ENCODE measurements at regions not wholly inside any gene's neighbourhood (a gene's known extent, or its start where the extent isn't known, plus 50 kb on each side); places are given as distances from the start of the nearest gene placed in this dataset.
"Not testable (repeated sequence)": the region's sequence is repeated elsewhere in the genome, so short reads cannot be mapped to it uniquely, and the experiment has no call there.

DNA sequence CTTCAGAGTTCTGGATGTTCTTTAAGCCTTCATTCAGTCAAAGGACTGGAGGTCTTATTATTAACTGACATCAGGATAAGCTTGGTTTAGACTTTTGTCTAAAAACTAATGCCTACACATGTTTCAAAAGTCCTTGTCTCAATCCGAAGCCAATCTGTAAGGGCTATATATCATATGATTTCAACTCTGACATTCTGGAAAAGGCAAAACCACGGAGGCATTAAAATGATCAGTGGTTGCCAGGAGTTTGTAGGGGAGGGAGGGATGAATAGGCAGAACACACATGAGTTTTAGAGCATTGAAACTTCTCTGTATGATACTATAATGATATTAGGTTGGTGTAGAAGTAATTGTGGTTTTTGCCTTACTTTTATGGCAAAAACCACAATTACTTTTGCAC lies 1285.8 kb upstream of the CITED2 start:
- no peaks in the 10 kb centered on the region for H3K9me3 Mint-ChIP-seq
- H3K27ac Mint-ChIP-seq, result no peak overlapping the region
- H3K4me1 Mint-ChIP-seq, result no peaks in the 10 kb centered on the region
- TF ChIP-seq CTCF (IDR thresholded peaks at IDR 0.05; ENCODE audit: unreplicated experiment in 3 of 3), result no peak
- H3K27me3 Mint-ChIP-seq (ENCODE audit: low read depth), result no peaks in the 10 kb centered on the region
- H3K36me3 Mint-ChIP-seq (ENCODE audit: low read depth), result no peaks in the 10 kb centered on the region
- H3K4me3 Mint-ChIP-seq, result no peak overlapping the region

- Mint-ChIP-seq H3K27me3 (ENCODE audit: low read depth) (no peaks in the 10 kb centered on the region), H3K4me3 (no peak overlapping the region), H3K36me3 (ENCODE audit: low read depth) (no peaks in the 10 kb centered on the region), H3K4me1 (no peaks in the 10 kb centered on the region), H3K27ac (peak overlapping the region in 1 of 3 experiments; percentile 8), H3K9me3 (peaks cover 4% of the 10 kb centered on the region)
- no peak for TF ChIP-seq CTCF (IDR thresholded peaks at IDR 0.05; ENCODE audit: unreplicated experiment in 3 of 3)
Measured at GRCh38 chr6:140653972-140654371, 1279.5 kb upstream of the CITED2 start.

DNA sequence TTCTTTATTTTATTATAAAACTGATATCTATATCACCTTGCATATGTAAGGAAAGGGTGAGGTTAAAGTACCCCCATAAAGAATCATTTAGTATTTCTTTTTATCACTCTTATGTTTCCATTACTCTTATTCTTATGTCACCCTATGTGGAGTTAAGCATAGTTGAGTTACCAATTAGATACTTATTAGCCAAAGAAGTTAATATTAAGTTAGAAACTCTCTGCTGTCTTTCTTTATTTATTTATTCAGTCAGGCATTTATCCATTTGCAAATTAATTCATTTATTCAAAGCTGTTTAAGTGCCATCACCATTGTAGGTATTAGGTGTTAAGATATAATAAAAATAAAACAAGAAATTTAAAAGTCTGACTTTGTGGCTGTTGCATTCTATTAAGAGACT lies 1279.1 kb upstream of the CITED2 start:
- H3K36me3 Mint-ChIP-seq (ENCODE audit: low read depth), result no peaks in the 10 kb centered on the region
- H3K9me3 Mint-ChIP-seq, result peaks cover 4% of the 10 kb centered on the region
- peak overlapping the region in 1 of 3 experiments; percentile 8 for H3K27ac Mint-ChIP-seq
- TF ChIP-seq CTCF (IDR thresholded peaks at IDR 0.05; ENCODE audit: unreplicated experiment in 3 of 3), result no peak
- H3K27me3 Mint-ChIP-seq (ENCODE audit: low read depth), result no peaks in the 10 kb centered on the region
- no peak overlapping the region for H3K4me3 Mint-ChIP-seq
- no peaks in the 10 kb centered on the region for H3K4me1 Mint-ChIP-seq

DNA sequence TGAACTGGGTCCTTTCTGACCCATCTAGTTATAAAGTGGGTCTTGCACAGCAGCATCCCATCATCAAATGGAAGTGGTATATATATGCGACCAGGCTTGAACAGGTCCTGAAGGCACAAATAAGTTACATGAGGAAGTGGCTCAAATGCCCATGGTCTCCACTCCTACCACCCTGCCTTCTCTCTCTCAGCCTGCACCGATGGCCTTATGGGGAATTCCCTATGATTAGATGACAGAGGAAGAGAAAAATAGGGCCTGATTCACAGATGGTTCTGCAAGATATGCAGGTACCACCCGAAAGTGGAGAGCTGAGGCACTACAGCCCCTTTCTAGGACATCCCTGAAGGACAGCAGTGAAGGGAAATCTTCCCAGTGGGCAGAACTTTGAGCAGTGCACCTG lies 1275.1 kb upstream of the CITED2 start:
- not testable (repeated sequence) for H3K4me3 Mint-ChIP-seq; H3K4me1 Mint-ChIP-seq; H3K27ac Mint-ChIP-seq; H3K36me3 Mint-ChIP-seq (ENCODE audit: low read depth); H3K27me3 Mint-ChIP-seq (ENCODE audit: low read depth)
- peaks cover 28% of the 10 kb centered on the region for H3K9me3 Mint-ChIP-seq

DNA sequence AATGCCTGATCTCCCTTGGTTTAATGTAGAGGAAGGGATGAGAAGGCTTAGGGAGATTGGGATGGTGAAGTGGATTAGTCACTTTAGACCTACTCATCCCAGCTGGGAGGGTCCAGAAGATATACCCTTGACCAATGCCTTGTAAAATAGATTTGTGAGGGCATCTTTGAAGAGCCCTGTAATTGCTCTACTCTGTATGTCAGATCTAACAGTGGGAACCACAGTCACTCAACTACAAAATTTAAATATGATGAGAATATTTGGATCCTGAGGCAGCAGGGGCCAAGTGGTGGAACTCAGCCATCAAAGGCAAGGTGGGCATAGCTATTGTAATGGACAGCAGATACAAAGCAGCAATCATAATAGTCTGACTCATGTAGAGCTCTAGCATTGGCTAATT lies 1272.9 kb upstream of the CITED2 start:
- not testable (repeated sequence) for H3K36me3 Mint-ChIP-seq (ENCODE audit: low read depth); H3K27me3 Mint-ChIP-seq (ENCODE audit: low read depth); H3K4me1 Mint-ChIP-seq; H3K27ac Mint-ChIP-seq; H3K4me3 Mint-ChIP-seq
- H3K9me3 Mint-ChIP-seq, result peaks cover 33% of the 10 kb centered on the region

GRCh38 chr6:140644017-140644416 lies 1269.6 kb upstream of the CITED2 start:
- H3K4me3 Mint-ChIP-seq, result no peak overlapping the region
- H3K27me3 Mint-ChIP-seq (ENCODE audit: low read depth), result no peaks in the 10 kb centered on the region
- peaks cover 2% of the 10 kb centered on the region for H3K4me1 Mint-ChIP-seq
- H3K27ac Mint-ChIP-seq, result no peak overlapping the region
- H3K9me3 Mint-ChIP-seq, result peaks cover 30% of the 10 kb centered on the region
- H3K36me3 Mint-ChIP-seq (ENCODE audit: low read depth), result peaks cover 5% of the 10 kb centered on the region
- TF ChIP-seq CTCF (IDR thresholded peaks at IDR 0.05; ENCODE audit: unreplicated experiment in 3 of 3), result no peak

GRCh38 chr6:140641412-140641811 lies 1267.0 kb upstream of the CITED2 start:
- Mint-ChIP-seq H3K27ac (no peak overlapping the region), H3K9me3 (peaks cover 18% of the 10 kb centered on the region), H3K4me1 (peaks cover 15% of the 10 kb centered on the region), H3K4me3 (no peak overlapping the region), H3K27me3 (ENCODE audit: low read depth) (no peaks in the 10 kb centered on the region), H3K36me3 (ENCODE audit: low read depth) (peaks cover 1% of the 10 kb centered on the region)
- no peak for TF ChIP-seq CTCF (IDR thresholded peaks at IDR 0.05; ENCODE audit: unreplicated experiment in 3 of 3)

All from nephron (organoid).